ENCODE measurements at regions not wholly inside any gene's neighbourhood (a gene's known extent, or its start where the extent isn't known, plus 50 kb on each side); places are given as distances from the start of the nearest gene placed in this dataset.

GRCh38 chr3:89787979-89788378, 680.6 kb downstream of the EPHA3 start:
- TF ChIP-seq CTCF (IDR thresholded peaks at IDR 0.05) = no peak
- no peak for TF ChIP-seq EP300 (IDR thresholded peaks at IDR 0.05)
